ENCODE measurements at regions not wholly inside any gene's neighbourhood (a gene's known extent, or its start where the extent isn't known, plus 50 kb on each side); places are given as distances from the start of the nearest gene placed in this dataset.

DNA sequence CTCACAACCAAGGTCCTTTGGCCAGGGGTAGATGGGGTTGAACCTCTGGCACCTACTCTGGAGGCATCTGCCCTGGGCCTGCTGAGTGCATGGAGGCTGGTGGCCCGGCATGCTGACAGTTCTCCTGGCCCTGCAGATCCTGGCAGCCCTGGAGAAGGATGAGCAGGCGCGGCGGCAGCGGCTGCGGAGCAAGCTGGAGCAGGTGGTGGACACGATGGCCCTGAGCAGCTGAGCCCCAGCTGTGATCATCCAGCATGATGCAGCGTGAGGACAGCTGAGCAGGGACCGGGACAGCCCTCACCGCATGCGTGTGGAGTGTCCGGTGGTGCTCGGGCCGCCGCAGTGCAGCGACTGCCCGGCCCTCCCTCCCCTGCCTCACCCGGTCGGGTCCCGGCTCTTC lies 50.9 kb downstream of the PLXNA1 start:
- H2BK5ac ChIP-seq (ENCODE audit: insufficient read length, low read length), result no peak overlapping the region
- H3K9ac ChIP-seq (ENCODE audit: extremely low read depth, insufficient read length, low read length), result no peak overlapping the region
- Mint-ChIP-seq H3K27me3 (ENCODE audit: low read depth) (no peaks in the 10 kb centered on the region), H3K27ac (no peak overlapping the region), H3K36me3 (ENCODE audit: insufficient read depth in 1 of 3, low read depth in 3 of 3) (peaks cover 7 to 34% (median 24%) of the 10 kb centered on the region in 3 experiments), H3K4me1 (no peaks in the 10 kb centered on the region), H3K9me3 (no peaks in the 10 kb centered on the region), H3K4me3 (no peak overlapping the region)
- no peaks in the 10 kb centered on the region for H3K27me3 ChIP-seq (ENCODE audit: insufficient read depth, low read length)
- H2BK12ac ChIP-seq (ENCODE audit: insufficient read length, low read depth, low read length), result no peak overlapping the region
- TF ChIP-seq CTCF (conservative IDR thresholded peaks at IDR 0.05), result no peak
- H4K8ac ChIP-seq (replicated peaks; ENCODE audit: insufficient read length, low read depth, low read length), result no peak overlapping the region
- H3K14ac ChIP-seq (ENCODE audit: insufficient read depth, low read length), result no peak overlapping the region; the same call in 1 of the 2 replicates
- no peak overlapping the region for H2BK20ac ChIP-seq (ENCODE audit: low read depth, low read length, poor library complexity, severe bottlenecking)
- no peak overlapping the region for H4K91ac ChIP-seq (ENCODE audit: insufficient read length, low read depth, low read length)
- no peaks in the 10 kb centered on the region for H3K9me3 ChIP-seq (ENCODE audit: control insufficient read depth, low read depth, low read length)
- no peaks in the 10 kb centered on the region for H3K79me2 ChIP-seq (ENCODE audit: insufficient read depth, low read length)
- H2BK120ac ChIP-seq (ENCODE audit: low read depth, low read length, poor library complexity, severe bottlenecking), result no peak overlapping the region
- no peaks in the 10 kb centered on the region for H4K20me1 ChIP-seq (ENCODE audit: control insufficient read depth, insufficient read depth, insufficient read length)
- H3K18ac ChIP-seq (ENCODE audit: insufficient read length, low read depth, low read length), result no peak overlapping the region
- no peaks in the 10 kb centered on the region for H3K23me2 ChIP-seq (ENCODE audit: insufficient read length, low read depth, low read length, poor library complexity, severe bottlenecking)
- no CpG with 5 or more reads among the region's 20 CpGs for WGBS (ENCODE audit: extremely low coverage, insufficient read length, low lambda C conversion rate)
- no peak overlapping the region for H2BK15ac ChIP-seq (ENCODE audit: low read depth, low read length)
- no peak overlapping the region for H3T11ph ChIP-seq (ENCODE audit: low read length)
- no peak overlapping the region for H2AFZ ChIP-seq (ENCODE audit: low read length)
- no peak overlapping the region for H3K4me2 ChIP-seq (ENCODE audit: insufficient read depth, insufficient read length, low read length)
- H3K56ac ChIP-seq (ENCODE audit: insufficient read length, low read depth, low read length), result no peak overlapping the region
- no peak overlapping the region for H3K27ac ChIP-seq (ENCODE audit: insufficient read length, low read depth, low read length)
- H3K4me1 ChIP-seq (ENCODE audit: insufficient read depth, low read length), result no peaks in the 10 kb centered on the region
- H4K5ac ChIP-seq (ENCODE audit: insufficient read length, low read depth, low read length), result no peak overlapping the region
- no peak overlapping the region for H3K4ac ChIP-seq (ENCODE audit: low read depth, low read length)
- DNase-seq, result no peak
- no peak overlapping the region for H2AK5ac ChIP-seq (ENCODE audit: insufficient read length, low read length)
- H3K79me1 ChIP-seq (ENCODE audit: insufficient read depth, low read depth, low read length, poor library complexity, severe bottlenecking), result no peaks in the 10 kb centered on the region
- no peak overlapping the region for H3K23ac ChIP-seq (ENCODE audit: insufficient read length, low read depth, low read length)

All from H9 (cell line).